AG09309 (cell line): ENCODE measurements at regions not wholly inside any gene's neighbourhood (a gene's known extent, or its start where the extent isn't known, plus 50 kb on each side); places are given as distances from the start of the nearest gene placed in this dataset.

Experiments used
- DNase-seq: peaks from one replicate; pipeline ENCODE4 v3.0.0-alpha.2; 2010; ENCODE audit warnings: low read depth
- H3K4me3 ChIP-seq: 2 replicates; pipeline ENCODE4 v1.5.1; 2011; ENCODE audit warnings: mild to moderate bottlenecking, low read depth, low read length, moderate library complexity; ENCODE audit not compliant: control insufficient read depth
- CTCF ChIP-seq: IDR thresholded peaks from 2 replicates; pipeline ENCODE4 v1.5.1; 2011; ENCODE audit warnings: mild to moderate bottlenecking, low read depth, low read length, inconsistent platforms; ENCODE audit not compliant: insufficient read depth, control insufficient read depth; ENCODE audit errors: missing control alignments

- no peak for DNase-seq
- TF ChIP-seq CTCF: no peak
- H3K4me3 ChIP-seq: no peak overlapping the region
Measured at GRCh38 chr4:124183926-124184325, 528.6 kb downstream of the ANKRD50 start.

GRCh38 chr4:124184792-124185191, 527.7 kb downstream of the ANKRD50 start:
- no peak for TF ChIP-seq CTCF

GRCh38 chr4:124188595-124188994, 523.9 kb downstream of the ANKRD50 start:
- no peak for DNase-seq
- no peak for TF ChIP-seq CTCF
- no peak overlapping the region for H3K4me3 ChIP-seq

More at GRCh38 chr4:124184792-124185191, 527.7 kb downstream of the ANKRD50 start:
- DNase-seq: no peak
- no peak overlapping the region for H3K4me3 ChIP-seq

GRCh38 chr4:124189545-124189944, 523.0 kb downstream of the ANKRD50 start:
- no peak for DNase-seq
- TF ChIP-seq CTCF: no peak
- H3K4me3 ChIP-seq: no peak overlapping the region

DNA sequence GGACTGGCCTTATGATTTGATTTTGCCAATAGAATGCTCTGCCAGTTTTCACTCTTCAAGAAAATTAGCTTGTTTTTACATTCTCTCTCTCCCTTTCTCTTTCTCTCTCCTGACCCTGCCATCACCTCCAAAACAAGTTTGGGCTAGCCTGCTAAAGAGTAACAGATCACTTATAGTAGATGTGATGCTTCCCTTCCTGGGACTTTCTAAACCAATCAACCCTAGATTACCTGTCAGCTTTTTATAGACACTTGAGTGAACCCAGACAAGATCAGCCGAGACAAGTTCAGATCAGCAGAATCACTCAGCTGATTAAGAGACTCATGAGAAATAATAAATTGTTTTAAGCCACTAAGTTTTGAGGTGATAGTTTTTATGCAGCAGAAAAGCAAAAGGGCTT, 521.2 kb downstream of the ANKRD50 start:
- DNase-seq: no peak
- no peak for TF ChIP-seq CTCF
- H3K4me3 ChIP-seq: no peak overlapping the region

GRCh38 chr4:124192544-124192943, 520.0 kb downstream of the ANKRD50 start:
- no peak for TF ChIP-seq CTCF
- no peak for DNase-seq
- no peak overlapping the region for H3K4me3 ChIP-seq

- no peak for TF ChIP-seq CTCF
- no peak for DNase-seq
- H3K4me3 ChIP-seq: no peak overlapping the region
Measured at GRCh38 chr4:124199185-124199584, 513.3 kb downstream of the ANKRD50 start.
